Inflammatory macrophage treated with lipopolysaccharide for 4 hours (primary cell): ENCODE measurements at regions not wholly inside any gene's neighbourhood (a gene's known extent, or its start where the extent isn't known, plus 50 kb on each side); places are given as distances from the start of the nearest gene placed in this dataset.

ENCODE experiments used
- DNase-seq: peaks from one replicate; pipeline ENCODE4 v3.0.0-alpha.2; 2020

- no peak for DNase-seq
Observed at GRCh38 chr7:45456747-45457524, 117.2 kb upstream of the ADCY1 start.

DNA sequence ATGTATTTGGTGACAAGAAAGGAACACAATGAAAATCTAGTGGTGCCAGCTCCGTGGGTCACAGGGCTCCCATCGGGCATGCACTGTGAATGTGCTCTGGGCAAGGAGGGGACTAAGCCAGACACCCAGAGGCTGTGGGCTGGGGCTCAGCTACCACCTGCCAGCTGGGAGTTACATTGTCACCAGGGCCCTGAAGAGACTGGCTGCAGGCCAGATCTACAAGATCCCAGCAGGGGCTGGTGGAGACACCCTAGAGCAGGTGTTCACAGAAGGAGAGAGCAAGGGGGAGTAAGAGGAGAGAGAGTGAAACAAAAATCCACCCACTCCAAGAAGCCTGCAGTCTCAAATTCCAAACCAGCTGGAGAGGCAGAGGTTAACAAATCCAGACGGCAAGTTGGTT, 116.6 kb upstream of the ADCY1 start:
- DNase-seq: no peak

- no peak for DNase-seq
Observed at GRCh38 chr7:45459476-45459875, 114.7 kb upstream of the ADCY1 start.

DNA sequence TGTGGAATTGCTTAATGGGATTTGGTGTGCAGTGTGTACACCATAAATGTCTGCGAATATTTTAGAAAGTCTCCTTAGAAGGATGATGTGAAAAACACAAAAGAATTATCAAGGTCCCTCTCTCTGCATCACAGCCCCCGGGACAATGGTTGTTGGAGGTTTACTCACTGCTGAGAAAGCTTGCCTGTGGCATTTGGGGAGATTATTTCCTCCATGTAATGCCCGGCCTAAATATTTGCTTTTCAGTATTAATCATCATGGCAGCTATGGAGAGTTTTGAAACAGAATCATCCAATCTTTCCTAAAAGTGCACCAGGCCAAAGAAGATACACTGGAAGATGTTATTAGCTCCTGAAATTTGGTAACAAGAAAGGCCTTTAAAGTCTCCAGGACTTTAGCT, 113.8 kb upstream of the ADCY1 start:
- no peak for DNase-seq

DNA sequence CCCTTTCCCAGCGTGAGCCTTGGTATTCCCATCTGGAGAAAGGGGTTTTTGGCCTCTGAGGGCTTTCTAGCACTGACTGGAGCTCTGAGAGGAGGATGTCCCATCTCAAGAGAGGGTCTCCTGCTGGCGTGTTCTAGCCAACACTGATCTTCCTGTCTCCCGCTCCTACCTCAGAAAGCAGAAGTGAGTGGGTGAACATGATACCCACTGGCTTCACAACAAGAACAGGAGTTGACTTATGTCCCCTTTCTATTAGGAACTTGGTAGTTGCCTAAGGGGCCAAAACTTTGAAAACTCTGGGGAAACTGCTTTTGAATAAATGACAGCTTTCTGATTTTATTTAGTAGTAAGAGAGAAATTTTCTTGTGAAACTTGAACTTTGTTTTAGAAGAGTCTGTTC, 113.1 kb upstream of the ADCY1 start:
- no peak for DNase-seq

- no peak for DNase-seq
Observed at GRCh38 chr7:45469103-45469502, 105.1 kb upstream of the ADCY1 start.

DNA sequence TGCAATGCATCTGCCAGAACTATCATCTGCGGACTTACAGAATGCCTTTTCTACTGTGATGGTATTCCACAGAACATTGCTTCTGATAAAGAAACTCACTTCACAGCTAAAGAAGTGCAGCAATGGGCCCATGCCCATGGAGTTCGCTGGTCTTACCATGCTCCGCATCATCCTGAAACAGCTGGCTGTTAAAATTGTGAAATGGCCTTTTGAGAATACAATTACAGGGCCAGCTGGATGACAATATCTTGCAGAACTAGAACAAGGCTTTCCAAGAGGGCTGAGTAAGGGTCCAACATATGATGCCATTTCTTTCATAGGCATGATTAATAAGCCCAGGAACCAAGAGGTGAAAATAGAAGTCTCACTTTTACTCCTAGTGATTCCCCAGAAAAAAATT, 104.1 kb upstream of the ADCY1 start:
- DNase-seq: no peak

DNA sequence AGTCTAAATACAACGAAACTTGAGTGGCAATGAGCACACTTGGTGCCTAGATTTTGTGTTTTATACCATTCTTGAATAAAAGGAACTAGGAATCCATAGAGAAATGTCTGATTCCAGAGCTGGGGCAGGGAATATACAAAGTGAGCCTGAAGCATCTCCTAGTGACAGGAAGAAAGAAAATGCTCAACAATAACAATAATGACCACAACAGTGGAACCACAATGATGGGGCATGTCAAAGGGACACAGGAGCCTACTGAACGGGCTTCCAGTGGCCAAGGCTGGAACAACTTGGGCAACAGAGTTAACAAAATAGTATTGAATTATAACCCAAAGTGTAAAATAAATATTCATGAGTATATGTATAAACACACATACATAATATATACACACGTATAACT, 94.4 kb upstream of the ADCY1 start:
- no peak for DNase-seq

DNA sequence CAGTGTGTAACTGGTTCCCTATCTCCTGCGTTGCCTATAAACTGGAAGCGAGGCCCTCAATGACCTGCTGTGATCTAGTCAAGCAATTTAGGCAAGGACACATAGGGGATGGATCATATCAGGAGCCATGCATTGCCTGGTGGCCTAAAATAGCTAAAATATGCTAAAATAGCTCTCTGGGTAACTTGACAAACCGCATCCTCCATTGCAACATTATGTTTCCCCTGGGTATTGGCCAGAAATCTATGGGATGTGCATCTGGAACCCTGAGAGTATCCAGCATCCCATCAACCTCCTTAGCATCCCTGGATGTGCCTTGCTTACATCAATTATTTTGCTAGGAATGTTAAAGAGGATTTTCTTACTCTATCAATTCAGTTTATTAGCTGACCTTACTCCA, 91.7 kb upstream of the ADCY1 start:
- no peak for DNase-seq

DNA sequence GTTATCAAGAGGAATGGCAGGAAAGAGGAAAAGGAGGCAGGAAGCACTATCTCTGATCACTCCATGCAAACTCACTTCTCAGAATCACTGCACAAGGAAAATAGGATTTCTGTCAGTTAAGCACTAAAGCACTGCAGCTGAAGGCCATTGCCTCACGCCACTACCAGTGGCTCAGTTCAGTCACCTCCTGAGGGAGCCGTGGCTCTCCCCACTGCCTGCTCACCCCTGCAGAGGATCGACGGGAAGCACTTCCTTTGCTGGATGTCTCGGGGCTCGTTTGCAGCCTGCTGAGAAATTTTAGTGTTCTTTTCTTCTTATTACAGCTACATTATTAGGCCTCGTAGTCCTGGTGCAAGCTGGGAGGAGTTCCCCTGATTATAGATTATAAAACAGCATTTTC, 90.1 kb upstream of the ADCY1 start:
- DNase-seq: no peak

GRCh38 chr7:45486575-45486974, 87.6 kb upstream of the ADCY1 start:
- DNase-seq: no peak

DNA sequence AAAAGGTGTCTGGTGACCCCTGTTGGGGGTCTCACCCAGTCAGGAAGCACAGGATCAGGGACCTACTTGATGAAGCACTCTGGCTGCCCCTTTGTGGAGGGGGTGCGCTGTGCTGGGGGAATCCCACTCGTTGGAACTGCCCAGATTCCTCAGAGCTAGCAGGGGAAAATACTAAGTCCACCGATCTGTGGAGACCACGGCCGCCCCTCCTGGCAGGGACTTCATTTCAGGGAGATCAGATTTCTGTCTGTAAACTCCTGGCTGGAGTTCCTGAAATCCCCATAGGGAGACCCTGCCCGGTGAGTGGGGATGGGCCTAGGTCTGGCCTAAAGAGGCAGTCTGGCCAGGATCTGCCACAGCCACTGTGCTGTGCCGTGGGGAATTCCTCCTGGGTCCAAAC, 79.3 kb upstream of the ADCY1 start:
- DNase-seq: no peak

GRCh38 chr7:45495618-45496017, 78.5 kb upstream of the ADCY1 start:
- DNase-seq: no peak

GRCh38 chr7:45500257-45500656, 73.9 kb upstream of the ADCY1 start:
- DNase-seq: no peak

GRCh38 chr7:45501791-45502190, 72.4 kb upstream of the ADCY1 start:
- DNase-seq: no peak

- no peak for DNase-seq
Observed at GRCh38 chr7:45506059-45506458, 68.1 kb upstream of the ADCY1 start.

- no peak for DNase-seq
Observed at GRCh38 chr7:45509222-45509621, 64.9 kb upstream of the ADCY1 start.

DNA sequence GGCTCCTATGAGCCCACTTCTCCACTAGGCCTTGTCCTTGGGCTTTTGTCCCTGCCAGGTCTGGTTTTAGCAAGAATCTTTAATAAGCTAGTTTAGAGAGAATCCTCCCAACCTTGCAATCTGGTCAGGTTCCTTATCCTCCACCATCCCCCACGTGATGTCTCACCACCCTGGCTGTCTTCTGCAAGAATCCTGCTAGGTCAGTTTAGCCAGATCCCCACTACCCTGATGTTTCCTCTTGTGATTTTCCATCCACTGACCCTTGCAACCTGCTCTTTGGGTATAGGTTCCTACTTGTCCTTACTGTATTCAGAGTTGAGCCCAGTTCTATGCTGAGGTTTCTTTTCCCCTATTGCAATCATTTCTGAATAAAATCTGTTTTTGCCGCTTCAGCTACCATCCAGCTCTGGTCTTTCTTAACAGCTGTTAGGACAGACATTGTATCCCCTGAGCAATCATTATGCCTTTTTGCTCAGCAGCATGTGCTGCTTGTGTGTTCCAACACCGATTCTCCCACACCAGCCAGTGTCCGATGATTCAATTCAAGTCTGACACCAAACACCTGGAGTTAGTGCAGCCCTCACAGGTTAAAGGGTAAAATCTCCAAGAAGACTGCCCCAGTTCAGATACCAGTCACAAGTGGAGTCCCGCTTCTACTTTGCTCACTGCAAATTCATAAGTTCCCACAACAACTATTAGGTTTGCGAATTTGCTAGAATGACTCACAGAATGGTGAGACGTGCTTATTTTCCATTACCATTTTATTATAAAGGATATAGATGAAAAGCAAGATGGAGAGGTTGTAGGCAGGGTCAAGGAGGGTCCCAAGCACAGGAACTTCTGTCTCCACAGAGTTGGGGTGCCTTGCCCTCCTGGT, 62.2 kb upstream of the ADCY1 start:
- no peak for DNase-seq

GRCh38 chr7:45514944-45515343, 59.2 kb upstream of the ADCY1 start:
- no peak for DNase-seq

DNA sequence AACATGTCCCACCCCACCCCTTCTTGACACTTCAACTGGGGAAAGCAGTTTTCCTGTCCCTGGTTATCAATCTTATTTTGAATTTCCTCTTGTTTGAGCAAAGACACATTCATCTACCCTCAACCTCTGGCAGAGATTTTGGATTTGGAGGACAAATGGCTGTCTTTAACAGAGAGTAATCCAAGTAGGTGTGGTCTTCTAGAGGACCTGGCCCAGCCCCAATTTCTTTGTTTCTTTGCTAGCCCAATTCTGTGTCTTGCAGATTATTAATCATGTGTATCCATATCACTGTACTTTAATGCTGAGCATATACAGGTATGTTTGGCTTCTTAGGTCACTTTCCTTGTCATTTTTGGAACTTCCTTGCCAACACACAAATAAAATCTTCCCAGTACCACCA, 58.8 kb upstream of the ADCY1 start:
- DNase-seq: no peak
